Fibroblast of skin of abdomen (primary cell): ENCODE measurements at regions not wholly inside any gene's neighbourhood (a gene's known extent, or its start where the extent isn't known, plus 50 kb on each side); places are given as distances from the start of the nearest gene placed in this dataset.

ENCODE experiments used
- DNase-seq: peaks from one replicate; pipeline ENCODE4 v3.0.0-alpha.2; 2013

DNA sequence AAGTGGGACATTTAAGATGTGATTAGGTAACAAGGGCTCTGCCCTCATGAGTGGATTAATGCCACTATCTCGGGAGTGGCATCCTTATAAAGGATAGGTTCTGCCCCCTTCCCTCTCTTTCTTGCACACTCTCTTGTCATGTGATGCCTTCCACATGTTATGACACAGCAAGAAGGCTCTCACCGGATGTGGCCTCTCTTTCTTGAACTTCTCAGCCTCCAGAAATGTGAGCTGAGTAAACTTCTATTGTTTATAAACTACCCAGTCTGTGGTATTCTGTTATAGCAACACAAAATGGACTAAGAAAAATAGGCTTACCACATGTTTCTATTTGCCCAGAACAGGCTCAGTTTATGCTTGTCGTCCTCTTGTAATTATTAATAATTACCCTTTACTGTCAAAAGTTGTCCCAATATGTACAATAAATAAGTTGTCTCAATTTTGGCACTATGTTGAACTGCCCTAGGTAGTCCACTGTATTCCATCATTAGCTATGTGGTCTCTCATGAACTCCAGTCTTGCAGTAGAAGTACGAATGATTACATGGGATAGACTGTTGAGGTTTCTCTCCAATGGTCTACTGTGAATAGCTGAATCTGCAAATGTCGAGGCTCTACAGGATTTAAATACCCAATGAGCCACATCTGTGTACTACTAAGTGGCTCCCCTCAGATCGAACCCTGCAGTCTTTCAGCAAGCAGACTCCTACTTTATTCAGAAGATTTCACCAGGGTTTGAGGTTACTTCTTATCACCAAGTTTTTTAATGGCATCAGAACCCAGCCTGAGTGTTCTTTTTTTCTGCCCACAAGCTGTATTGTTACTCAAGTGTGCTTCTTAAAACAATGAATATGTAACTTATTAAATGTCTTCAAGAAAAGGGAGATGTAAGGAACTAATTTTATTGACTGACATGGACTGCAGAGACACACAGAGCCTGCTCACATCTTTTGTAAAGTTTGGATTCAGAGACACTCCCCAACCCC, 102.0 kb upstream of the LEF1 start:
- DNase-seq: peak; percentile 74

- no peak for DNase-seq
Measured at GRCh38 chr4:108264693-108265092, 96.0 kb upstream of the LEF1 start.

GRCh38 chr4:108263057-108263456, 94.3 kb upstream of the LEF1 start:
- no peak for DNase-seq

DNA sequence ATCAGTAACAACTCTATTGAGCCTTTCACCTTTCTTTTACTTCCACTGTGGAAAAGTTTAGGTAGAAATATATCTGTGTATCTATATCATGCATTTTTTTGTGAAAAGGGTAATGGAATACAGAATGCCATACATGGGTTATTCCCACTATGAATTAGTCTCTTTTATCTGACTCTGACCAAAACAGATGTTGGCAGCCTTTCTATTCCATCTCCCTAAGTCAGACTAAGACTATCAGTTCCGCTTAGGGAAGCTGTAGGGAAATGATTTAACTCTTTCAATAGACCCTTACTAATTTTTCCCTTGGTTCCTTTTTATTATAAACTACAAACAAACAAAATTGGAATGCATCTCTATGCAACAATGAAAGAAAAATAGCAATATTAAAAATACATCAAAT, 92.3 kb upstream of the LEF1 start:
- DNase-seq: no peak

DNA sequence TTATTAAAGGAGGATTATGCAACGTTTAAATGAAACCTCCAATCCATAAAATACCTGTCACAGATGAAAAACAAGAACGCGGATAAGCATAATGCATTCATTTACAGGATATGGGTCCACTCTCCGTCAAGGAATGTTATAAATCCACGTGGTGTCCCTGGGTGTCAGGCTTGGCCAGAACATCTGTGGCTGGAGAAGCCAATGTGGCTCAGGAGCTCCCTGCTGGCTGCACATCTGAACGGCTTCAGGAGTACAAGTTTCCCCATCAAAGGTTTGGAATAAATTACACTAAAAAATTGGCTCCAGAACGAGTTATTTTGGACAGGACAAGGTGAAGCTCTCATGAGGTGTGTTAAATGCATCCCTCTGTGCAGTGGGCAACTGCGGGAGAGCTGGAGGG, 87.8 kb upstream of the LEF1 start:
- DNase-seq: no peak

DNA sequence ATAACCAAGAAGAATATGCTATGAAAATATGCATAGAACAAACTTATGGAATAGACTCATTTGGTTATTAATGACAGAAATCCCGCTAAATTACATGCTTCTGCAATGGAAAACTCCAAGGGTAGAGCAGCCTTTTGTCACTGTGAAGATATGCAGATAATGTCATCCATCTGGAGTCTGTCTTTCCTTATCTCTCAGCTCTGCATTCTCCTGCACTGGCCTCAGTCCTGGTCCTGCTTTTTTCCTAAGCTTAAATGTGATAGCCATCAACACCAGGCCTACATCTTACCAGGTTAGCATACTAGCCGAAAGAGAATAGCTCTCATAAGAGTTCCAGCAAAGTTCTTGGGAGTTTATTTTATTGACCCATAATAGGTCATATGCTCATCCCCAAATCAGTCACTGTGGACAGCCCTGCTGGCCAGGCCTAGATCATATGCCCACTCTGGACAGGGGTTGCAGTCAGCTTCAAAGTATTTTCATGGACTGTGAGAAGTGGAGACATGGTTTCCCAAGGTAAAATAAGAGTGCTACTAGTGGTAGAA, 86.5 kb upstream of the LEF1 start:
- no peak for DNase-seq

DNA sequence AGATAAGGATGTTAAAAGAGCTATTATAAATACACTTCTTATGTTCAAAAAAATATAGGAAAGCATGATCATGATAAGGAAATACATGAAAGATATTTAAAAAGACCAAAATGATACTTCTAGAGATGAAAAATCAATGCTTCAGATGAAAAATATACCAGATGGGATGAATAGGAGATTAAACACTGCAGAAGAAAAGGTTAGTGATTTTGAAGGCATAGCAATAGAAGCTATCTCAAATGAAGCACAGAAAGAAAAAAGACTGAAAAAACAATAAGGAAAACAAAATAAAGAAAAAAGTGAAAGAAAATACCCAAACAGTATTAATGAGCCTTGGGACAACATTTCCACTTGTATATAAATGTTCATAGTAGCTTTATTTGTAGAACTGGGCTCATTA, 80.7 kb upstream of the LEF1 start:
- no peak for DNase-seq

- DNase-seq: no peak
Measured at GRCh38 chr4:108247387-108248049, 78.8 kb upstream of the LEF1 start.

DNA sequence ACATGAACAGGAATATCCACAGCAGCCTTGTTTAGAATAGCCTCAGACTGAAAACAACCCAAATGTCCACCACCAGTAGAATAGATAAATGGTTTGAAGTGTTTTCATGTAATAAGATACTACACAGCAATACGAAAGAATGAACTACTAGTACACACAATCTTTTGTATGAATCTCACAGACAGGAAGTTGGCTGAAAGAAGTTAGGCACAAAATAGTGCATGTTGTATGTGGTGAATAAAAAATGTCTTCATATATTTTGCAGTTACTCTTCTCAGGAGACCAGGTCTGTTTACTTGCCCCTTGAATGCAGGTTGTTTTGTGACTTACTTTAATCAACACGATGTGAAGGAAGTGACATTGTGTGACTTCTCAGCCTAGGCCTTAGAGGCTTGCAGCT, 75.9 kb upstream of the LEF1 start:
- DNase-seq: no peak

DNA sequence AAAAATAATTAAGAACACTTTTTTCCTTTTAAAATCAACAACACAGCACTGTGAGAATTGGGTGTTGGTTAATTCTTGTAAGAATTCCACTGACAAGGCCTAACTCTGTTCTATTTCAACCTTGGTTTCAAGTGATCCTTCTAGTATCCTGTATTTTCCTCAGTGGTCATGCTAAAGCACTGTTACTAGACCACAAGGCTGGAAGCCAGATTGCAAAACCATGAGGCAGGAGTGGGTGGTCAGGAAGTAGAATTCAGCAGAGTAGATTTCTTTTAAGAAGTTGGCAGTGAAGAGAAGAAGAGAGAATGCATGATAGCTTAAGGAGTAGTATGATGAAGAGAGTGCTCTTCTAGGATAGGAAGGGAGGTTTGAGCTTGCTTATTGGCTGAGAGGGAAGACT, 71.6 kb upstream of the LEF1 start:
- peak; percentile 60 for DNase-seq

DNA sequence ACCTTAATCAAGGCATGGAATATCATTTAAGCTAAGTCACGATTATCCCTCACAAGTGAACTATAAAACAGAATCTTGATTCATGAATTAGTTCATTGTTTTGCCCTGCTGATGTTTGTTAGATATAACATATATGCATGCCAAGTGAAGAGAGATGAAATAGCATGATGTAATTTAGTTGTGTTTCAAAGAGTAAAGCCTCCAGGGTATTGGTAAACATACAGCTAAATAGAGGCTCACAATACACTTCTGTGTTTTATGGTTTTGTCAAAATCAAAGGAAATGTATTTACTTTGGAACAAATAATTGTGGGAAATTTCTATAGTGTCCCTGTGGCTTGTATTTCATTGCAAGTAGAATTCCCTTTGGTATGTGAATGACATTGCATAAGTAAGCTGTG, 69.0 kb upstream of the LEF1 start:
- DNase-seq: no peak

DNA sequence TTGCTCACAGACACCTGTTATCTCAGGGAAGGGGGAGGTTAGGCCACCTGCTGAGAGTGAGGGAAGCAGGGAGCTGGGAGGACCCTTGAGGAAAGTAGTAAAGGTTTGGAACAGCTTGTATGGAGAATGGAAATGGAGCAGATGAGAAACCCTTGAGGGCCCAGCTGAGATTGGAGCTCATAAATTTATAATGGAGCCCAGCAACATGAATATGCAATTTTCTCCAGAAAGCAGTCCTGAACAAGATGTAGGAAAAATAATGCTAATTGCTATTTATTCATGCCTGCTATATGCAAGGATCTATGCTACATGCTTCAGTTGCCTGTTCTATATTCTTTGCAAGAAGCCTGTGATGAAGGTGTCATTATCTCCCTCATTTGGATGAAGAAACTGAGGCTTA, 67.5 kb upstream of the LEF1 start:
- DNase-seq: no peak

DNA sequence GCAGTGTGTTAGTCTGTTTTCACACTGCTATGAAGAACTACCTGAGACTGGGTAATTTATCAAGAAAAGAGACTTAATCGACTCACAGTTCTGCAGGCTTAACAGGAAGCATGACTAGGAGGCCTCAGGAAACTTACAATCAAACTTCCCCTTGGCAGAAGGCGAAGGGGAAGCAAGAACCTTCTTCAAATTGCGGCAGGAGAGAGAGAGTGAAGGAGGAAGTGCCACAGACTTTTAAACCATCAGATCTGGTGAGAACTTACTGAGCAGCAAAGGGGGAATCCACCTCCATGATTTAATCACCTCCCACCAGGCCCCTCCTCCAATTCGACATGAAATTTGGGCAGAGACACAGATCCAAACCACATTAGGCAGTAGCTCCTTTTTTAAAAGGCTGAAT, 59.2 kb upstream of the LEF1 start:
- DNase-seq: no peak

GRCh38 chr4:108224611-108225053, 55.9 kb upstream of the LEF1 start:
- peak; percentile 35 for DNase-seq

- no peak for DNase-seq
Measured at GRCh38 chr4:108223313-108223712, 54.6 kb upstream of the LEF1 start.

- DNase-seq: no peak
Measured at GRCh38 chr4:108219998-108220397, 51.3 kb upstream of the LEF1 start.
